Loucy (cell line): ENCODE measurements at regions not wholly inside any gene's neighbourhood (a gene's known extent, or its start where the extent isn't known, plus 50 kb on each side); places are given as distances from the start of the nearest gene placed in this dataset.

ENCODE experiments used
- EZH2phosphoT487 ChIP-seq: fragments of 200-600 bp; IDR thresholded peaks from 2 replicates; pipeline ENCODE4 v1.6.1; 2018; ENCODE audit warnings: antibody characterized with exemption, mild to moderate bottlenecking, moderate library complexity, borderline replicate concordance
- TF ChIP-seq, protein P1 (sequence below): fragments of 200-600 bp; sonication (generic); conservative IDR thresholded peaks from 2 replicates; pipeline ENCODE4 v1.5.1; 2014; ENCODE audit warnings: mild to moderate bottlenecking, antibody characterized with exemption, low read length

DNA sequence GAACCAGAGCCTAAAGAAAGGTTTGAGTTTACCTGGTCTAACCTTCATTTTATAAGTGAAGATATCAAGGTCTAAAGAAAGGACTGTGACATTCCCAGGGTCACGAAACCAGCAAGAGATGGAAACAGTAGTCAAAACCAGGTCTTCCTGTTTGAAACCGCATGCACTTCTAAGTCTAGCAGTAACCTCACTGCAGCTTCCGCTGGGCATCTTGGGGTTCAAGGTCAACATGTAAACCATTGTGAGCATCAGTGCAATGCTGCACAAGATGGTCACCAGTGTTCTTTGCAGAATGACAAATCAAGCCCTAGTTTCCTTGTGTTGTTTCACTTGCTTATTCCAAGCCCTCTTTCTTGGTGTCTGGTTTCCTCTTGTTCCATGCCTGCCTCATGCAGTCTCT is 292.9 kb upstream of the MEX3C start:
- TF ChIP-seq, protein P1, sequence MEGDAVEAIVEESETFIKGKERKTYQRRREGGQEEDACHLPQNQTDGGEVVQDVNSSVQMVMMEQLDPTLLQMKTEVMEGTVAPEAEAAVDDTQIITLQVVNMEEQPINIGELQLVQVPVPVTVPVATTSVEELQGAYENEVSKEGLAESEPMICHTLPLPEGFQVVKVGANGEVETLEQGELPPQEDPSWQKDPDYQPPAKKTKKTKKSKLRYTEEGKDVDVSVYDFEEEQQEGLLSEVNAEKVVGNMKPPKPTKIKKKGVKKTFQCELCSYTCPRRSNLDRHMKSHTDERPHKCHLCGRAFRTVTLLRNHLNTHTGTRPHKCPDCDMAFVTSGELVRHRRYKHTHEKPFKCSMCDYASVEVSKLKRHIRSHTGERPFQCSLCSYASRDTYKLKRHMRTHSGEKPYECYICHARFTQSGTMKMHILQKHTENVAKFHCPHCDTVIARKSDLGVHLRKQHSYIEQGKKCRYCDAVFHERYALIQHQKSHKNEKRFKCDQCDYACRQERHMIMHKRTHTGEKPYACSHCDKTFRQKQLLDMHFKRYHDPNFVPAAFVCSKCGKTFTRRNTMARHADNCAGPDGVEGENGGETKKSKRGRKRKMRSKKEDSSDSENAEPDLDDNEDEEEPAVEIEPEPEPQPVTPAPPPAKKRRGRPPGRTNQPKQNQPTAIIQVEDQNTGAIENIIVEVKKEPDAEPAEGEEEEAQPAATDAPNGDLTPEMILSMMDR: no peak
- TF ChIP-seq EZH2phosphoT487: no peak
